Gastrocnemius medialis (tissue), 4 donors: ENCODE measurements at regions not wholly inside any gene's neighbourhood (a gene's known extent, or its start where the extent isn't known, plus 50 kb on each side); places are given as distances from the start of the nearest gene placed in this dataset.

ENCODE experiments used
- CTCF ChIP-seq, 5 experiments: fragments of 450-650 bp in 3 of 5; fragments of 200-600 bp in 2 of 5; sonication (generic) in 2 of 5; IDR thresholded peaks in 4 of 5; conservative IDR thresholded peaks in 1 of 5; 1 replicate in 4 of 5; 2 replicates in 1 of 5; pipeline ENCODE4 v1.5.1; 2016 to 2019; ENCODE audit warnings: antibody characterized with exemption in 5 of 5, mild to moderate bottlenecking in 3 of 5, moderate library complexity in 3 of 5
- POLR2A ChIP-seq, 2 donors: fragments of 450-650 bp; IDR thresholded peaks; one replicate each; pipeline ENCODE4 v1.6.1; 2017; ENCODE audit warnings: antibody characterized with exemption in 2 of 2, mild to moderate bottlenecking in 2 of 2, moderate library complexity in 2 of 2

- TF ChIP-seq CTCF (IDR thresholded peaks at IDR 0.05 in 4 of 5, conservative IDR thresholded peaks at IDR 0.05 in 1 of 5) (no peak), POLR2A (IDR thresholded peaks at IDR 0.05) (no peak)
These were observed 198.3 kb downstream of the ADRA2A start for GRCh38 chr10:111275091-111275490.
